ENCODE measurements at regions not wholly inside any gene's neighbourhood (a gene's known extent, or its start where the extent isn't known, plus 50 kb on each side); places are given as distances from the start of the nearest gene placed in this dataset.

DNA sequence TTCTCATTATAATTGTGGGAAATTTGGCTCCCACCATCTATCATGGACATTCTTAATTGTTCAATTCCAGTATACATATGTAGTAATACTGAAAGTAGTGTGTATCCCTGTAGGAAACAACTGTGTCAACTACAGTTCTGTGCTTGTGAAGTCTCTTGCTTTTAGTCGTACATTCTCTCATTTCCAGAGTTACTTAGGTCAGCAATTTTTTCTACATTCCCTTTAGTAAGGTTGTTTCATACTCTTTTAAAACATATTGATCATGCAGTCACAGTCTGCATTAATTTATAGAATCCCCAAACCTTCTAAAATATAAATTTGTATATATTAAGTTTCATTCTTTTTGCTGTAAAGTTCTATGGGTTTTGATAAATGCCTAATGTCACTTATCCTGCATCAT lies 289.2 kb upstream of the PCDH10 start:
- Histone ChIP-seq H3K36me3 (no peaks in the 10 kb centered on the region), H3K27ac (no peak overlapping the region), H3K4me1 (no peaks in the 10 kb centered on the region), H3K4me3 (no peak overlapping the region), H3K27me3 (no peaks in the 10 kb centered on the region), H3K9me3 (no peaks in the 10 kb centered on the region)
- TF ChIP-seq, protein P1, sequence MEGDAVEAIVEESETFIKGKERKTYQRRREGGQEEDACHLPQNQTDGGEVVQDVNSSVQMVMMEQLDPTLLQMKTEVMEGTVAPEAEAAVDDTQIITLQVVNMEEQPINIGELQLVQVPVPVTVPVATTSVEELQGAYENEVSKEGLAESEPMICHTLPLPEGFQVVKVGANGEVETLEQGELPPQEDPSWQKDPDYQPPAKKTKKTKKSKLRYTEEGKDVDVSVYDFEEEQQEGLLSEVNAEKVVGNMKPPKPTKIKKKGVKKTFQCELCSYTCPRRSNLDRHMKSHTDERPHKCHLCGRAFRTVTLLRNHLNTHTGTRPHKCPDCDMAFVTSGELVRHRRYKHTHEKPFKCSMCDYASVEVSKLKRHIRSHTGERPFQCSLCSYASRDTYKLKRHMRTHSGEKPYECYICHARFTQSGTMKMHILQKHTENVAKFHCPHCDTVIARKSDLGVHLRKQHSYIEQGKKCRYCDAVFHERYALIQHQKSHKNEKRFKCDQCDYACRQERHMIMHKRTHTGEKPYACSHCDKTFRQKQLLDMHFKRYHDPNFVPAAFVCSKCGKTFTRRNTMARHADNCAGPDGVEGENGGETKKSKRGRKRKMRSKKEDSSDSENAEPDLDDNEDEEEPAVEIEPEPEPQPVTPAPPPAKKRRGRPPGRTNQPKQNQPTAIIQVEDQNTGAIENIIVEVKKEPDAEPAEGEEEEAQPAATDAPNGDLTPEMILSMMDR (IDR thresholded peaks at IDR 0.05) = no peak
- no peak for DNase-seq (ENCODE audit: low spot score)

DNA sequence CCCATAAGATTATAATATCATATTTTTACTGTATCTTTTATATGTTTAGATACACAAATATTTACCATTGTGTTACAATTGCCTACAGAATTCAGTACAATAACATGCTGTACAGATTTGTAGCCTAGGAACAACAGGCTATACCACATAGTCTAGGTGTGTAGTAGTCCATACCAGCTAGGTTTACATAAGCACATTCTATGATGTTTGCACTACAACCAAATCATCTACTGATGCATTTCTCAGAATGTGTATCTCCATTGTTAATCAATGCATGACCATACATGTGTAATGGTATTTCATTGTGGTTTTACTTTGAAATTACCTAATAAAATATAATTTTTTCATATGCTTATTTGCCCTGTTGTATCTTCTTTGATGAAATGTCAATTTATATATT lies 288.1 kb upstream of the PCDH10 start:
- Histone ChIP-seq H3K27ac (no peak overlapping the region), H3K36me3 (no peaks in the 10 kb centered on the region), H3K4me3 (no peak overlapping the region), H3K27me3 (no peaks in the 10 kb centered on the region), H3K4me1 (no peaks in the 10 kb centered on the region), H3K9me3 (no peaks in the 10 kb centered on the region)
- no peak for DNase-seq (ENCODE audit: low spot score)
- TF ChIP-seq, protein P1 (IDR thresholded peaks at IDR 0.05) = no peak

DNA sequence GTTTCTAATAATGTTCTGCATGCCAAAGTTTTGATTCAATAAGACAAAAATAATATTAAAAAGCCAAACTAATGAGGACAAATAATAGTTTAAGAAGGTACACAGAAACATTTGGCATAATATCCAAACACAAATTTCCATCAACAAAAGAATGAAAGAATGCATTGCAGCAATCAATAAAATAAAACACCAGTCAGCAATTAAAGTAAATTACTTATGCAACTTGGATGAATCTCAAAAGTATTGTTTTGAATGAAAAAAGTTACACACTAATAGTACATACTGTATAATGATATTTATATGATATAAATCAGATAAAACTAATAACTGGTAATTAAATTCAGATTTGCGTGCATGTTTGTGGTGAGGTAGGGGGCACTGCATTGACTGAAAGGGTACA lies 285.5 kb upstream of the PCDH10 start:
- no peak overlapping the region for H3K4me3 ChIP-seq
- no peak overlapping the region for H3K27ac ChIP-seq
- no peaks in the 10 kb centered on the region for H3K9me3 ChIP-seq
- no peak for DNase-seq (ENCODE audit: low spot score)
- H3K36me3 ChIP-seq = no peaks in the 10 kb centered on the region
- TF ChIP-seq, protein P1 (IDR thresholded peaks at IDR 0.05) = no peak
- no peaks in the 10 kb centered on the region for H3K4me1 ChIP-seq
- H3K27me3 ChIP-seq = no peaks in the 10 kb centered on the region

DNA sequence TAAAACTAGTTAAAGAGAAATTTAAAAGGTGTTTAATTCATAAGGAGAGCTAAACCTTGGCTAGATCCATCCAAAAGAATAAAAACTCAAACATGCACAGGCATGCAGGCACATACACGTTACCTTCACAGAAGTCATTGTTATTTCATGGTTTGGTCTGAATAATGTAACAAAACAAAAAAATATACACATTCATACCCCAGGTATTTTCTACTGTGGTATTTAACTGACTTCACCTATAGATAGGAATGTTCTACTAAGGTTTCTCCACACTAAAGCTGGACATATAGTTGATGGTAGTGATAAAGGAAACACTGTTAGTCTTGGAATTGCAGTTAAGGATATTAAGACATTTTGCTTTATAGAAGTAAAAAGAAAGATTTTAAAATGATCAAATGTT lies 283.6 kb upstream of the PCDH10 start:
- H3K36me3 ChIP-seq = no peaks in the 10 kb centered on the region
- H3K27me3 ChIP-seq = no peaks in the 10 kb centered on the region
- DNase-seq (ENCODE audit: low spot score) = no peak
- H3K4me1 ChIP-seq = no peaks in the 10 kb centered on the region
- no peaks in the 10 kb centered on the region for H3K9me3 ChIP-seq
- H3K27ac ChIP-seq = no peak overlapping the region
- TF ChIP-seq, protein P1 (IDR thresholded peaks at IDR 0.05) = no peak
- H3K4me3 ChIP-seq = no peak overlapping the region

DNA sequence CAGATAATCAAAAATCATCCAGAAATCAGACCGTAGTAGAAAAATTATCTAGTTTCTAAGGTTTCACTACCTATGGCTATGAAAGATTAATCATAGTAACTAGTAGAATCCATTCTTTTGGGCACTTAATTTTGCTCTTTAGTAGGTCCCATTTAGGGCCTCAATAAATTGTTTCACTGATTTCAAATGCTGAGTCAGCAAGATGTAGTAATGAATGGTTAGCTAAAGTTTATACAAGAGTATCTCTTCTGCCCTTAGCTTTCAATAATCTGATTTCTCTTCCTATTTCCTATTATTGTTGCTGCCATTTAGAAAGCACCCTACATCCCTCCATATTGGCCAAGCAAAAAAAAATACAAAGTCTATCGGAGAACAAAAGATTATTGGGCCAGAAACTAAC lies 283.2 kb upstream of the PCDH10 start:
- DNase-seq (ENCODE audit: low spot score) = no peak
- TF ChIP-seq, protein P1 (IDR thresholded peaks at IDR 0.05) = no peak
- no peak overlapping the region for H3K4me3 ChIP-seq
- H3K9me3 ChIP-seq = no peaks in the 10 kb centered on the region
- H3K4me1 ChIP-seq = no peaks in the 10 kb centered on the region
- no peaks in the 10 kb centered on the region for H3K36me3 ChIP-seq
- no peak overlapping the region for H3K27ac ChIP-seq
- no peaks in the 10 kb centered on the region for H3K27me3 ChIP-seq

DNA sequence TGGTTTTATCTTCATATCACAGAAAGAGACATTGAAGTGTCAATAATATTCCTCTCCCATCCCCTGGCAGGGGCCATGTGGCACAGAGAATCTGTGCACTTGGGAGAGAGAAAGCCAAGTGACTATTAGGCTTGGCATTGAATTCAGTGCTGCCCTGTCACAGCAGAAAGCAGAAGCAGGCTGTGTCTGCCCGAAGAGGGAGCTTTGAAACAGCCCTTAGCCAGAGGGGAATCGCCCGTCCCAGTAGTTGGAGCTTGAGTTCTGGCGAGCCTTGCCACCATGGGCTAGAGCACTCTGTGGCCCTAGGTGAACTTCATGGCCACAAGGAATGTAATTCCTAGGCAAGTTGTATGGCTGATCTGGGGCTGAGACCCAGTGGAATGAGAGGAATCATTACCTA lies 282.5 kb upstream of the PCDH10 start:
- H3K27me3 ChIP-seq = no peaks in the 10 kb centered on the region
- no peak for DNase-seq (ENCODE audit: low spot score)
- no peak overlapping the region for H3K4me3 ChIP-seq
- H3K4me1 ChIP-seq = no peaks in the 10 kb centered on the region
- no peak overlapping the region for H3K27ac ChIP-seq
- TF ChIP-seq, protein P1 (IDR thresholded peaks at IDR 0.05) = no peak
- H3K9me3 ChIP-seq = no peaks in the 10 kb centered on the region
- no peaks in the 10 kb centered on the region for H3K36me3 ChIP-seq

Measured in right atrium auricular region (tissue), 2 donors.